ENCODE measurements at regions not wholly inside any gene's neighbourhood (a gene's known extent, or its start where the extent isn't known, plus 50 kb on each side); places are given as distances from the start of the nearest gene placed in this dataset.

DNA sequence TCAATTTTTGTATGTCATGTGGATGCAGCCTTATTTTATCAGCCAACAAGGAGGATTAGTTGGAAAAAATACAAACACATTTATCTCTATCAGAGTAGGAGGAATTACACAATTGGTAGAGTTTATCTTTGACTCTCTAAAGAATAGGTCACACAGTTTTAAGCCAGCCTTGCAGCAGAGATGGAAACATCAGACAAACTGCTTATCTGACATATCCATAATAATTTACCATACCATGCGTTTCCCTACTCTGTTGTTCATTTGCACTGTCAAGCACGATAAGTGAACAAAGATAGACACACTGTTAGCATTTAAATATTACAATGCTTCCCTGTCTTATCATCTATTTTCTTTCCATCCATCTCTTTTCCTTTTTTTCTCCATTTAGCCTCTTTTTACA is 283.7 kb upstream of the SMIM30 start:
- DNase-seq (ENCODE audit: low spot score), result no peak
- Histone ChIP-seq H3K4me3 (no peak overlapping the region), H3K27ac (no peak overlapping the region)
- TF ChIP-seq, protein P1, sequence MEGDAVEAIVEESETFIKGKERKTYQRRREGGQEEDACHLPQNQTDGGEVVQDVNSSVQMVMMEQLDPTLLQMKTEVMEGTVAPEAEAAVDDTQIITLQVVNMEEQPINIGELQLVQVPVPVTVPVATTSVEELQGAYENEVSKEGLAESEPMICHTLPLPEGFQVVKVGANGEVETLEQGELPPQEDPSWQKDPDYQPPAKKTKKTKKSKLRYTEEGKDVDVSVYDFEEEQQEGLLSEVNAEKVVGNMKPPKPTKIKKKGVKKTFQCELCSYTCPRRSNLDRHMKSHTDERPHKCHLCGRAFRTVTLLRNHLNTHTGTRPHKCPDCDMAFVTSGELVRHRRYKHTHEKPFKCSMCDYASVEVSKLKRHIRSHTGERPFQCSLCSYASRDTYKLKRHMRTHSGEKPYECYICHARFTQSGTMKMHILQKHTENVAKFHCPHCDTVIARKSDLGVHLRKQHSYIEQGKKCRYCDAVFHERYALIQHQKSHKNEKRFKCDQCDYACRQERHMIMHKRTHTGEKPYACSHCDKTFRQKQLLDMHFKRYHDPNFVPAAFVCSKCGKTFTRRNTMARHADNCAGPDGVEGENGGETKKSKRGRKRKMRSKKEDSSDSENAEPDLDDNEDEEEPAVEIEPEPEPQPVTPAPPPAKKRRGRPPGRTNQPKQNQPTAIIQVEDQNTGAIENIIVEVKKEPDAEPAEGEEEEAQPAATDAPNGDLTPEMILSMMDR (IDR thresholded peaks at IDR 0.05), result no peak

DNA sequence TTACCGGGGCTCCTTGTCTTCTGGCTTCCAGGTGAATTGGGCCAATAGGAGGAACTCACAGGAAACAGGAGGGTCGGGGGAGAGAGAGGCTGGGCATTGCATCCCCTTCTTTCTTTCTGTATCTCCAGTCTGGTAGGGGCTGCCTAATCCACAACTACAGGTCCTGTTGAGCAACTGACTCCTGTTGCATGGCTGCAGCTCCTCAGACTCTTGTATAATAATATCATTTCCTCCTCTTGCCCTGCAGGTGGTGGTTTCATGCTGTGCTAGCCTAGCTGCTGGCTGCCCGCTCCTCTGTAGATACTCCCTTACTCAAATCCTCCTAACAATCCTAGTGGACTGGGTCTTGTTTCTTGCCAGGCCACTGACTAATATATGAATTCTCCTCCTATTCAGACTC is 276.5 kb upstream of the SMIM30 start:
- no peak for DNase-seq (ENCODE audit: low spot score)
- Histone ChIP-seq H3K4me3 (no peak overlapping the region), H3K27ac (no peak overlapping the region)
- TF ChIP-seq, protein P1 (IDR thresholded peaks at IDR 0.05), result no peak

DNA sequence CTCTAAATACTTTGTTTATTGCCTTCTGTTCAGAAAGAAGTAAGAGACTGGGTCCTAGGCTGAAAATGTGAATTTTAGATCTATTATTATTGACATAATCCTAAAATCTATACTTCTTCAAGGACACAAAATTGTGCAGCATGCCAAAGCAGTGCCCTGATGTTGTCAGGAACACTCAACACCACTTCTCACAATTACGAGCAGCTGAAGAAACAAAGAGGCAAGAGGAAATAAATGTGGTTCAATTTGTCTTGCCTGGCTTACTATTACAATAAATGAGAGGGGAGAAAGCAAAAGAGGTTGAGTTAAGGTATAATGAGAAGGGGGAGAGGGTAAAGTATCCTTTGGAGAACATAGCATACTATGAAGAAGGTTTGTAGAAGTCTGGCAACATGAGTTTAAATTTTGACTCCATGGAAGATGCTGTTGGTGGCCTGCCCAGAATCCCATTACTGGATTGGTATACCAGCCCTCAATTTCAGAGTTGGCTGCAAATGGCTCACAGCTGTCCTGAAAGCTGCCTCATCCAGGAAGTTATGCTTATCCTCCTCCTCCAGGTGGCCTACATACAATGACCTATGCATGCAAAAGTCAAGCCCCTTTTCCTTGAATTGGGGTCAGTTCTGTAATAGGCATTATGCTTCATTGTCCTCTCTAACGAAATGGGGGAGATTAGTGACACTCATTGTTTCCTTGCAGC is 274.6 kb upstream of the SMIM30 start:
- H3K27ac ChIP-seq, result no peak overlapping the region
- TF ChIP-seq, protein P1 (IDR thresholded peaks at IDR 0.05), result no peak
- no peak for DNase-seq (ENCODE audit: low spot score)

GRCh38 chr7:113392421-113392820 is 274.1 kb upstream of the SMIM30 start:
- H3K4me3 ChIP-seq, result no peak overlapping the region
- TF ChIP-seq, protein P1 (IDR thresholded peaks at IDR 0.05), result no peak

More for the DNA sequence above, 274.6 kb upstream of the SMIM30 start:
- H3K4me3 ChIP-seq, result no peak overlapping the region

GRCh38 chr7:113389112-113389646 is 270.8 kb upstream of the SMIM30 start:
- H3K4me3 ChIP-seq, result no peak overlapping the region
- TF ChIP-seq, protein P1 (IDR thresholded peaks at IDR 0.05), result no peak
- DNase-seq (ENCODE audit: low spot score), result no peak
- H3K27ac ChIP-seq, result no peak overlapping the region

More at GRCh38 chr7:113392421-113392820, 274.1 kb upstream of the SMIM30 start:
- H3K27ac ChIP-seq, result no peak overlapping the region
- no peak for DNase-seq (ENCODE audit: low spot score)

- no peak overlapping the region for H3K27ac ChIP-seq
- TF ChIP-seq, protein P1 (IDR thresholded peaks at IDR 0.05), result no peak
- no peak overlapping the region for H3K4me3 ChIP-seq
- no peak for DNase-seq (ENCODE audit: low spot score)
These were observed 265.3 kb upstream of the SMIM30 start for GRCh38 chr7:113383638-113384037.

DNA sequence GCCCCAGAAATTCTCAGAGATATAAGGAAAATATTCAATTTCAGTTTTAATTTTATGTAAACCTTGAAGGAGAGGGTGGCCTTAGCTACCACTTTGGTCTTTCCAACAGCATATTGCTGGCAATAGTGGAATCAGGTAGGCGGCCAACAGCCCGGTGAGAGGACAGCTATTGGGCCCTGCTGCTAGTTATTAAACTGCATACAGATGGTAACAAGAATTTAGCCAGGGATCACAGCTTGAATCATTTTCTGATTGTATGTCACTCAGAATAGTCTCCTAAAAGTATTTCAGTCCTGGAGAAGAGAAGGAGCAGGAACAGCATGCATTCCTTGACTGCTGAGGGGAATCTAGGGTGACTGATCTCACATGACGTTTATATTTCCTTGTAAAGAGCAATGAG is 261.4 kb upstream of the SMIM30 start:
- TF ChIP-seq, protein P1 (IDR thresholded peaks at IDR 0.05), result no peak
- Histone ChIP-seq H3K27ac (no peak overlapping the region), H3K4me3 (no peak overlapping the region)
- no peak for DNase-seq (ENCODE audit: low spot score)
